ENCODE measurements at regions not wholly inside any gene's neighbourhood (a gene's known extent, or its start where the extent isn't known, plus 50 kb on each side); places are given as distances from the start of the nearest gene placed in this dataset.

DNA sequence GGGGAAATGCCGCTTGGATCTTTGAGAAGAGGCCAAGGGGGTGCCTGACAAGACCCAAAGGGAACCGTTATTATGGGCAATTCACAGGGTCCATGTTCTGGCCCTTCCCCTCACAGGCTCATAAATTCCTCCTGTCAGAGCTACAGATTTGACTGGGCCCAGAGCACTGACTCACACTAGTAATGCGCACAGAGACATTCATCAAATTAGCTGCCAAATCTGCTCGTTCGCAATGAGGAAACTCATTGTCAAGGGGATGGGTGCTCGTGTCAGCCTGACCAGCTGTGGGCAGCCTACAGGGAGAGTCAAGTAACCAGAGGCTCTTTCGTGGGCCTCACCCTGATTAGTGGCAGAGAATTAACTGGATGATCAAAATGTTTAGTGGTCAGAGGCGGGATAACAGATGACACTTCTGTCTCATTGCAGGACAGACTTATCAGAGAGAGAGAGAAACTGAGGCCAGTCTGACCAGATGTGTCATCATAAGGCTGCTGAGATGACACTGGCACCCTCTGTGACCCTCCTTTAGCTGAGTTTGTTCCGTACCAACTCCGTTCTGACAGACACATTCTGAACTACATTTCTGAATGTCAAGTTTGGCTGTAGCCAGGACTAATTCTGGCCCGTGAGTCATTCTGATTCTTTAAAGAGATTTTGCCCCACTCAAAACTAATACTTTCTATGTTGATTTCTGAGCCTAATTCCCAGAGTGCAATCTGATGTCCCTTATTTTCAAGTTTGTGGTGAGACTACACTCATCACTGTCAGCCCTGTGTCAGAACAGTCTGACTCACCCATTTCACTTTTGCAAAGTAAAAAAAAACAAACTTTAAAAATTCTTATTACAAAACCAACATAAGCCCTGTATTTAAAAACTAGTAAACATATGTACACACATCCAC is 377.1 kb downstream of the ACTL7B start:
- TF ChIP-seq, protein P1, sequence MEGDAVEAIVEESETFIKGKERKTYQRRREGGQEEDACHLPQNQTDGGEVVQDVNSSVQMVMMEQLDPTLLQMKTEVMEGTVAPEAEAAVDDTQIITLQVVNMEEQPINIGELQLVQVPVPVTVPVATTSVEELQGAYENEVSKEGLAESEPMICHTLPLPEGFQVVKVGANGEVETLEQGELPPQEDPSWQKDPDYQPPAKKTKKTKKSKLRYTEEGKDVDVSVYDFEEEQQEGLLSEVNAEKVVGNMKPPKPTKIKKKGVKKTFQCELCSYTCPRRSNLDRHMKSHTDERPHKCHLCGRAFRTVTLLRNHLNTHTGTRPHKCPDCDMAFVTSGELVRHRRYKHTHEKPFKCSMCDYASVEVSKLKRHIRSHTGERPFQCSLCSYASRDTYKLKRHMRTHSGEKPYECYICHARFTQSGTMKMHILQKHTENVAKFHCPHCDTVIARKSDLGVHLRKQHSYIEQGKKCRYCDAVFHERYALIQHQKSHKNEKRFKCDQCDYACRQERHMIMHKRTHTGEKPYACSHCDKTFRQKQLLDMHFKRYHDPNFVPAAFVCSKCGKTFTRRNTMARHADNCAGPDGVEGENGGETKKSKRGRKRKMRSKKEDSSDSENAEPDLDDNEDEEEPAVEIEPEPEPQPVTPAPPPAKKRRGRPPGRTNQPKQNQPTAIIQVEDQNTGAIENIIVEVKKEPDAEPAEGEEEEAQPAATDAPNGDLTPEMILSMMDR (conservative IDR thresholded peaks at IDR 0.05; ENCODE audit: low read depth, low read length) = no peak; the same call in 1 of the 2 replicates
- TF ChIP-seq EZH2 (IDR thresholded peaks at IDR 0.05; ENCODE audit: low read length, unreplicated experiment) = no peak
